Keratinocyte (primary cell): ENCODE measurements at regions not wholly inside any gene's neighbourhood (a gene's known extent, or its start where the extent isn't known, plus 50 kb on each side); places are given as distances from the start of the nearest gene placed in this dataset.

Source experiments
- EZH2 ChIP-seq: IDR thresholded peaks from one replicate; pipeline ENCODE4 v1.6.1; 2012; ENCODE audit warnings: inconsistent platforms, mild to moderate bottlenecking, low read length, moderate library complexity
- TF ChIP-seq, protein P1 (sequence below), 3 experiments: IDR thresholded peaks in 1 of 3; conservative IDR thresholded peaks in 1 of 3; optimal IDR thresholded peaks in 1 of 3; 2 replicates in 2 of 3; 3 replicates in 1 of 3; pipeline versions ENCODE3 to v1.5.1; 2011; ENCODE audit warnings: low read length in 3 of 3, mild to moderate bottlenecking in 3 of 3, moderate library complexity in 2 of 3, control low read depth in 1 of 3, inconsistent platforms in 1 of 3; ENCODE audit not compliant: insufficient read depth in 2 of 3; ENCODE audit errors: extremely low read depth in 1 of 3

DNA sequence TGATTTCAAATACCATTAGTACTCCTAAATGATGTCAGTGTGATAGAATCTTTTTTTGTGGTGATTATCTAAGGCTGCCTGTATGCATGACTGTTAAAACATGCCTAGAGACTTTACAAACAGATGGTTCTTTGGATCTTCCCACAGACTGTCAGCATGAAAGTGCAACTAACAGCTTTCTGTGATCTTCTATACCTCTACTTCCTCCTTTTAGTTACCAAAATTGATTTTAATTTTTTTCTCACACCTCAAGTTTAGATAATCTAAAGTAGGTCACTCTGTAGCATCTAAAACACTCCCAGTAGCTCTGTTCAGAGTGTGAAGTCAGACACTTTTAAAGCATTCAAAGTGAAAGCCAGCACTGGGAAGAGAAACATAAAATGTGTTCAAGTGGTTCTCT is 534.5 kb downstream of the PTPRC start:
- no peak for TF ChIP-seq EZH2
- TF ChIP-seq, protein P1, sequence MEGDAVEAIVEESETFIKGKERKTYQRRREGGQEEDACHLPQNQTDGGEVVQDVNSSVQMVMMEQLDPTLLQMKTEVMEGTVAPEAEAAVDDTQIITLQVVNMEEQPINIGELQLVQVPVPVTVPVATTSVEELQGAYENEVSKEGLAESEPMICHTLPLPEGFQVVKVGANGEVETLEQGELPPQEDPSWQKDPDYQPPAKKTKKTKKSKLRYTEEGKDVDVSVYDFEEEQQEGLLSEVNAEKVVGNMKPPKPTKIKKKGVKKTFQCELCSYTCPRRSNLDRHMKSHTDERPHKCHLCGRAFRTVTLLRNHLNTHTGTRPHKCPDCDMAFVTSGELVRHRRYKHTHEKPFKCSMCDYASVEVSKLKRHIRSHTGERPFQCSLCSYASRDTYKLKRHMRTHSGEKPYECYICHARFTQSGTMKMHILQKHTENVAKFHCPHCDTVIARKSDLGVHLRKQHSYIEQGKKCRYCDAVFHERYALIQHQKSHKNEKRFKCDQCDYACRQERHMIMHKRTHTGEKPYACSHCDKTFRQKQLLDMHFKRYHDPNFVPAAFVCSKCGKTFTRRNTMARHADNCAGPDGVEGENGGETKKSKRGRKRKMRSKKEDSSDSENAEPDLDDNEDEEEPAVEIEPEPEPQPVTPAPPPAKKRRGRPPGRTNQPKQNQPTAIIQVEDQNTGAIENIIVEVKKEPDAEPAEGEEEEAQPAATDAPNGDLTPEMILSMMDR (optimal IDR thresholded peaks at IDR 0.05 in 1 of 3, IDR thresholded peaks at IDR 0.05 in 1 of 3, conservative IDR thresholded peaks at IDR 0.05 in 1 of 3; ENCODE audit: extremely low read depth in 1 of 3, insufficient read depth in 2 of 3, low read length in 3 of 3) = no peak
